GM12878 (cell line): ENCODE measurements at regions not wholly inside any gene's neighbourhood (a gene's known extent, or its start where the extent isn't known, plus 50 kb on each side); places are given as distances from the start of the nearest gene placed in this dataset.

ENCODE experiments used
- ATAC-seq: fragments of 200-7000 bp; cut with Tn5 transposase; 3 replicates; pipeline ENCODE4 v1.9.1; 2020; ENCODE audit warnings: mild to moderate bottlenecking, moderate library complexity
- BruUV-seq: library from RNA; stranded (reverse); fragments of 400-500 nt; replicated peaks from 2 replicates; lab custom pipeline; 2021; lab: Mats Ljungman, UMichigan
- CTCF ChIA-PET: fragments of 300-600 bp; sonication (Branson Sonifier 250); formaldehyde crosslinking; extraction: SDS; loops from one replicate; lab custom pipeline; 2021; ENCODE audit warnings: inconsistent platforms; lab: Yijun Ruan, JAX
- POLR2A ChIA-PET: fragments of 350-600 bp; formaldehyde crosslinking; extraction: SDS; loops from one replicate; lab custom pipeline; 2021; ENCODE audit warnings: inconsistent platforms; lab: Charles Lee
- RAD21 ChIA-PET: fragments of 300-600 bp; sonication (Branson Sonifier 250); formaldehyde crosslinking; loops from one replicate; lab custom pipeline; 2023; ENCODE audit warnings: antibody characterized with exemption; ENCODE audit not compliant: unreplicated experiment; lab: Charles Lee
- SMC1A ChIA-PET: fragments of 300-600 bp; sonication (Branson Sonifier 250); formaldehyde crosslinking; loops from one replicate; lab custom pipeline; 2023; ENCODE audit not compliant: unreplicated experiment, uncharacterized antibody; lab: Charles Lee
- DNase-seq: peaks from one replicate; pipeline ENCODE4 v3.0.0-alpha.2; 2011; ENCODE audit warnings: low read depth, low spot score
- FAIRE-seq: peaks from 3 replicates; lab custom pipeline; 2011; peaks lifted over from hg19 to GRCh38; lab: Jason Lieb, UNC
- H2AFZ ChIP-seq: 2 replicates; pipeline ENCODE4 v1.6.0; 2011; ENCODE audit warnings: low read depth, low read length, control low read depth; ENCODE audit not compliant: control insufficient read depth
- H3K27ac ChIP-seq: 2 replicates; pipeline ENCODE4 v1.5.1; 2011; ENCODE audit warnings: control low read depth; ENCODE audit not compliant: control insufficient read depth, insufficient read depth
- H3K27me3 ChIP-seq, 2 experiments: replicated peaks in 1 of 2; 2 replicates each; pipeline versions ENCODE4 v1.6.0 to v1.6.1; 2011; ENCODE audit warnings: low read length in 1 of 2; ENCODE audit not compliant: control insufficient read depth in 2 of 2, insufficient read depth in 2 of 2
- H3K36me3 ChIP-seq, 2 experiments: 2 replicates each; pipeline ENCODE4 v1.5.1; 2011; ENCODE audit warnings: low read length in 1 of 2; ENCODE audit not compliant: control insufficient read depth in 2 of 2, insufficient read depth in 2 of 2
- H3K4me1 ChIP-seq: 2 replicates; pipeline ENCODE4 v1.6.1; 2011; ENCODE audit warnings: mild to moderate bottlenecking, low read length, moderate library complexity, mixed read lengths; ENCODE audit not compliant: control insufficient read depth, insufficient read depth
- H3K4me2 ChIP-seq: 2 replicates; pipeline ENCODE4 v1.6.0; 2011; ENCODE audit warnings: control low read depth; ENCODE audit not compliant: control insufficient read depth, insufficient read depth
- H3K4me3 ChIP-seq: fragments of 200-600 bp; sonication (generic); 2 replicates; pipeline ENCODE4 v1.5.1; 2016
- H3K79me2 ChIP-seq: 2 replicates; pipeline ENCODE4 v1.6.0; 2011; ENCODE audit warnings: low read length; ENCODE audit not compliant: control insufficient read depth, insufficient read depth
- H3K9ac ChIP-seq: 2 replicates; pipeline ENCODE4 v1.8.0; 2011; ENCODE audit warnings: low read length, control low read depth, mixed read lengths; ENCODE audit not compliant: control insufficient read depth, insufficient read depth
- H3K9me3 ChIP-seq: replicated peaks from 3 replicates; pipeline ENCODE4 v1.5.1; 2011; ENCODE audit warnings: mild to moderate bottlenecking, low read length; ENCODE audit not compliant: control insufficient read depth, insufficient read depth
- H4K20me1 ChIP-seq: 2 replicates; pipeline ENCODE4 v1.6.0; 2011; ENCODE audit not compliant: control insufficient read depth, insufficient read depth
- HDAC2 ChIP-seq: fragments of 200-600 bp; sonication (generic); IDR thresholded peaks from 2 replicates; pipeline ENCODE4 v1.6.1; 2017
- HDAC6 ChIP-seq: fragments of 200-600 bp; sonication (generic); IDR thresholded peaks from one replicate; pipeline ENCODE4 v1.8.0; 2017; ENCODE audit warnings: antibody characterized with exemption; ENCODE audit not compliant: unreplicated experiment
- IRF4 ChIP-seq: IDR thresholded peaks from 2 replicates; pipeline ENCODE4 v1.6.1; 2011; ENCODE audit warnings: low read depth, low read length
- MTA2 ChIP-seq: fragments of 450-650 bp; IDR thresholded peaks from 2 replicates; pipeline ENCODE4 v1.6.1; 2016; ENCODE audit warnings: low read depth, mild to moderate bottlenecking, moderate library complexity
- SMAD1 ChIP-seq: fragments of 450-650 bp; IDR thresholded peaks from 2 replicates; pipeline ENCODE4 v1.6.1; 2018; ENCODE audit warnings: mild to moderate bottlenecking, low read depth; ENCODE audit not compliant: partially characterized antibody
- YBX1 ChIP-seq: fragments of 450-650 bp; IDR thresholded peaks from 2 replicates; pipeline ENCODE4 v1.6.1; 2016; ENCODE audit warnings: antibody characterized with exemption
- ZNF207 ChIP-seq: fragments of 450-650 bp; IDR thresholded peaks from 2 replicates; pipeline ENCODE4 v1.6.1; 2014; ENCODE audit warnings: antibody characterized with exemption, mild to moderate bottlenecking, borderline replicate concordance
- WGBS: methylation state at CpG from one replicate; pipeline ENCODE4 v1.1.6; 2016; ENCODE audit warnings: low lambda C conversion rate; ENCODE audit not compliant: insufficient replicate concordance, insufficient coverage; ENCODE audit errors: missing lambda C conversion rate; 5-methylcytosine and 5-hydroxymethylcytosine counted together
- in situ Hi-C: fragments of 300-500 bp; cut with MboI; formaldehyde crosslinking; loops from 9 replicates; pipeline ENCODE4 v1.14.3; 2018; ENCODE audit warnings: mixed read lengths
- intact Hi-C: fragments of 100-400 bp; cut with micrococcal nuclease; formaldehyde crosslinking; loops from one replicate; pipeline ENCODE4 v1.14.2; 2022; ENCODE audit not compliant: unreplicated experiment

- ChIA-PET POLR2A (no interaction called here), CTCF (no interaction called here), RAD21 (no interaction called here), SMC1A (no interaction called here)
- Histone ChIP-seq H3K9ac (no peak overlapping the region), H3K79me2 (no peaks in the 10 kb centered on the region), H2AFZ (no peak overlapping the region), H3K27ac (no peak overlapping the region), H3K27me3 (peaks cover 0 to 3% of the 10 kb centered on the region in 2 experiments; a peak in 2 of 4 replicates), H4K20me1 (no peaks in the 10 kb centered on the region), H3K9me3 (no peaks in the 10 kb centered on the region; the same call in 2 of the 3 replicates), H3K36me3 (no peaks in the 10 kb centered on the region), H3K4me2 (no peak overlapping the region), H3K4me1 (no peaks in the 10 kb centered on the region), H3K4me3 (no peak overlapping the region)
- WGBS = 0% methylated on average over 4 of the region's 4 CpGs
- intact Hi-C loops = no loop called here
- BruUV-seq = no TSS peak
- DNase-seq = no peak
- no peak for FAIRE-seq
- TF ChIP-seq HDAC6 (no peak), IRF4 (no peak), MTA2 (no peak), HDAC2 (no peak), YBX1 (no peak)
- in situ Hi-C loops = no loop called here
- ATAC-seq = no peak
Measured at GRCh38 chr17:34840750-34841149, 120.5 kb downstream of the CCT6B start.

- TF ChIP-seq SMAD1 (no peak), ZNF207 (no peak)
- TF ChIP-seq, all 136 proteins: peak for 0
- no peak overlapping the region for H3K9ac ChIP-seq
- in situ Hi-C loops (no loop called here), intact Hi-C loops (no loop called here)
- H3K36me3 ChIP-seq = no peaks in the 10 kb centered on the region
- SMC1A ChIA-PET = no interaction called here
- RAD21 ChIA-PET = no interaction called here
- CTCF ChIA-PET = no interaction called here
- H3K27ac ChIP-seq = no peak overlapping the region
- peaks cover 0 to 3% of the 10 kb centered on the region in 2 experiments; a peak in 2 of 4 replicates for H3K27me3 ChIP-seq
- no peaks in the 10 kb centered on the region for H4K20me1 ChIP-seq
- DNase-seq (no peak), FAIRE-seq (no peak), ATAC-seq (no peak)
- H3K79me2 ChIP-seq = no peaks in the 10 kb centered on the region
- no peak overlapping the region for H3K4me2 ChIP-seq
- no peak overlapping the region for H3K4me3 ChIP-seq
- POLR2A ChIA-PET = no interaction called here
- WGBS = 52% methylated on average over 14 of the region's 14 CpGs
- H2AFZ ChIP-seq = no peak overlapping the region
- H3K9me3 ChIP-seq = no peaks in the 10 kb centered on the region; the same call in 2 of the 3 replicates
- no TSS peak for BruUV-seq
- no peaks in the 10 kb centered on the region for H3K4me1 ChIP-seq
Measured at GRCh38 chr17:34837876-34838478, 123.3 kb downstream of the CCT6B start.
